HFFc6 (cell line): ENCODE measurements at regions not wholly inside any gene's neighbourhood (a gene's known extent, or its start where the extent isn't known, plus 50 kb on each side); places are given as distances from the start of the nearest gene placed in this dataset.

Experiments
- DNase-seq: peaks from one replicate; pipeline ENCODE4 v3.0.0-alpha.2; 2018
- H3K27ac Mint-ChIP-seq: 2 replicates; pipeline ENCODE4 v1.8.0; 2020; ENCODE audit warnings: mild to moderate bottlenecking, mixed read lengths
- H3K27me3 Mint-ChIP-seq: 2 replicates; pipeline ENCODE4 v1.8.0; 2021; ENCODE audit warnings: mild to moderate bottlenecking, moderate library complexity, mixed read lengths; ENCODE audit not compliant: insufficient read depth
- H3K36me3 Mint-ChIP-seq: 2 replicates; pipeline ENCODE4 v1.8.0; 2021; ENCODE audit warnings: low read depth, mixed read lengths
- H3K4me1 Mint-ChIP-seq: 2 replicates; pipeline ENCODE4 v1.8.0; 2020; ENCODE audit warnings: low read depth, mixed read lengths
- H3K4me3 Mint-ChIP-seq: 2 replicates; pipeline ENCODE4 v1.8.0; 2020; ENCODE audit warnings: mild to moderate bottlenecking, moderate library complexity, mixed read lengths
- H3K9me3 Mint-ChIP-seq: 2 replicates; pipeline ENCODE4 v1.8.0; 2020; ENCODE audit warnings: mild to moderate bottlenecking, mixed read lengths
- TF ChIP-seq, protein P1 (sequence below): fragments of 200-600 bp; sonication (generic); IDR thresholded peaks from 2 replicates; pipeline ENCODE4 v1.5.0; 2021; ENCODE audit warnings: antibody characterized with exemption, mild to moderate bottlenecking

DNA sequence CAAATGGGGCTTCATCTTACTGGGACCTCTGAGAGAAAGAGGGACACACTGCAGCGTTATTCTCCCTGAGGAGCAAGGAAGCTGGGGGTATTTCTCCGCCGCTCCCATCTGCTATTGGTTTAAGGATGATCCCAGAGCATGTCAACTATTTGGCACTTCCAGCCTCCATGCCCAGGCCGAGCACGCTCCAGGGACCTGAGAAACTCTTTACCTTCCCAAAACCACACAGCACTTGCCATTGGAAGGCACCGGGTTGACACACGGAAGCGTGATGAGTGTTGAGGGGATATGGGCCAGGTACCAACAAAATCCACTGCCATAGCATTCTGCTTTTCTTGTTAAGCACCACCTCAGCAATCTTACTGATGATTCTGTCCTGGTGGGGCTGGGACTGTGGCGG is 92.4 kb upstream of the SLC24A3 start:
- TF ChIP-seq, protein P1, sequence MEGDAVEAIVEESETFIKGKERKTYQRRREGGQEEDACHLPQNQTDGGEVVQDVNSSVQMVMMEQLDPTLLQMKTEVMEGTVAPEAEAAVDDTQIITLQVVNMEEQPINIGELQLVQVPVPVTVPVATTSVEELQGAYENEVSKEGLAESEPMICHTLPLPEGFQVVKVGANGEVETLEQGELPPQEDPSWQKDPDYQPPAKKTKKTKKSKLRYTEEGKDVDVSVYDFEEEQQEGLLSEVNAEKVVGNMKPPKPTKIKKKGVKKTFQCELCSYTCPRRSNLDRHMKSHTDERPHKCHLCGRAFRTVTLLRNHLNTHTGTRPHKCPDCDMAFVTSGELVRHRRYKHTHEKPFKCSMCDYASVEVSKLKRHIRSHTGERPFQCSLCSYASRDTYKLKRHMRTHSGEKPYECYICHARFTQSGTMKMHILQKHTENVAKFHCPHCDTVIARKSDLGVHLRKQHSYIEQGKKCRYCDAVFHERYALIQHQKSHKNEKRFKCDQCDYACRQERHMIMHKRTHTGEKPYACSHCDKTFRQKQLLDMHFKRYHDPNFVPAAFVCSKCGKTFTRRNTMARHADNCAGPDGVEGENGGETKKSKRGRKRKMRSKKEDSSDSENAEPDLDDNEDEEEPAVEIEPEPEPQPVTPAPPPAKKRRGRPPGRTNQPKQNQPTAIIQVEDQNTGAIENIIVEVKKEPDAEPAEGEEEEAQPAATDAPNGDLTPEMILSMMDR = no peak
- Mint-ChIP-seq H3K27me3 (peaks cover 2% of the 10 kb centered on the region; the same call in 1 of the 2 replicates), H3K27ac (no peak overlapping the region), H3K9me3 (peaks cover 49% of the 10 kb centered on the region), H3K36me3 (no peaks in the 10 kb centered on the region; the same call in 1 of the 2 replicates), H3K4me3 (no peak overlapping the region), H3K4me1 (no peaks in the 10 kb centered on the region)
- DNase-seq = no peak

DNA sequence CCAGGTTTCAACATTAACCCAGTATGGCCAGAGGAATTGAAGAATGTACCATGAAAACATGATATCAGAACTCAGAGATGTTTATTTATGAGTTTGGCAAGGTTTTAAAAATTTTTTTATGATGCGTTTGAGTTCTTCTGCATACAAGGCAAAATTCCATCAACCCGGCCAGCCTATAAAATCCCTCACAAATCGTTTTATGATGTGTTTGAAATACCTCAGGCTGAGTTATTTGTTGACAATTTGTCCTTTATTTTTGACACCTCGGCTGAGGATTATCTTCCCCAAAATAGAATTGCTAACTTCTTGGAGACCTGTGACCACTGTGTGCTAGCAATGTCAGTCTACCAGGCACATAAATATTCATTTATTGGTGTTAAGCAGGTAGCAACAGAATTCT is 91.9 kb upstream of the SLC24A3 start:
- no peaks in the 10 kb centered on the region for H3K4me1 Mint-ChIP-seq
- peaks cover 2% of the 10 kb centered on the region; the same call in 1 of the 2 replicates for H3K27me3 Mint-ChIP-seq
- no peak overlapping the region for H3K27ac Mint-ChIP-seq
- no peak overlapping the region for H3K4me3 Mint-ChIP-seq
- H3K36me3 Mint-ChIP-seq = no peaks in the 10 kb centered on the region; the same call in 1 of the 2 replicates
- TF ChIP-seq, protein P1 = no peak
- H3K9me3 Mint-ChIP-seq = peaks cover 43% of the 10 kb centered on the region
- DNase-seq = no peak

DNA sequence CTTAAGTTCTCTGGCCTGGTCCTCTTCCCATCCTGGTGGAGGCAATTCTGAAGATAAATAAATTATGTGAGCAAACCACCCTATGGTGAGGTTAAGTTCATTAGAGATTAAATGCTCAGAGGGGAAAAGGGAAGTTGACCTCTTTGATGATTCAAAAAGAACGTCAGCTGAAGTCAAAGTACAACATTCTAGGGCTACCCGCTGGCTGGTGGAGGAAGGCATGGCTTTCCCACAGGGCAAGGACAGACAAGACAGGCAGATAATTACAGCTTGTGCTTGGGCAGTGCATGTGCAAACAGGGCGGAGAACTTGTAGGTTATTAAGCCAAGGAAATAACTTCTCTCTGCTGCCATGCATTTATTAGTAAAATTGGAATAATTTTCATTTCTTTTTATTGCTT is 91.0 kb upstream of the SLC24A3 start:
- TF ChIP-seq, protein P1 = no peak
- peaks cover 36% of the 10 kb centered on the region for H3K9me3 Mint-ChIP-seq
- no peak for DNase-seq
- H3K27me3 Mint-ChIP-seq = peaks cover 2% of the 10 kb centered on the region; the same call in 1 of the 2 replicates
- no peaks in the 10 kb centered on the region for H3K4me1 Mint-ChIP-seq
- no peak overlapping the region for H3K27ac Mint-ChIP-seq
- no peak overlapping the region for H3K4me3 Mint-ChIP-seq
- H3K36me3 Mint-ChIP-seq = no peaks in the 10 kb centered on the region; the same call in 1 of the 2 replicates

DNA sequence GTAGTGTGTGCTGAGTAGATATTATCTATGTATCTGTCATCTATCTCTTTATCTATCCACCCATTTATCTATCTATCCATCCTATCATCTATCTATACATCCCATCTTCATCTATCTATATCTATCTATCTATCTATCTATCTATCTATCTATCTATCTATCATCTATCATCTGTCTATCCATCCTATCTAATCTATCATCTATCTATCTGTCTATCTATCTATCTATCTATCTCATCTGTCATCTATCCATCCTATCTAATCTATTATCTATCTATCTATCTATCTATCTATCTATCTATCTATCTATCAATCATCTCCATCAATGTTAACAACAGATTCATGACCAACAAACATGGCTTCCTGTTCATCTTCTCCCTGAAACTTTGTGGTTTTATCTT is 90.5 kb upstream of the SLC24A3 start:
- DNase-seq = no peak
- H3K4me3 Mint-ChIP-seq = no peak overlapping the region
- no peak overlapping the region for H3K27ac Mint-ChIP-seq
- peaks cover 34% of the 10 kb centered on the region for H3K9me3 Mint-ChIP-seq
- H3K36me3 Mint-ChIP-seq = no peaks in the 10 kb centered on the region; the same call in 1 of the 2 replicates
- TF ChIP-seq, protein P1 = no peak
- H3K27me3 Mint-ChIP-seq = peaks cover 2% of the 10 kb centered on the region; the same call in 1 of the 2 replicates
- H3K4me1 Mint-ChIP-seq = no peaks in the 10 kb centered on the region

DNA sequence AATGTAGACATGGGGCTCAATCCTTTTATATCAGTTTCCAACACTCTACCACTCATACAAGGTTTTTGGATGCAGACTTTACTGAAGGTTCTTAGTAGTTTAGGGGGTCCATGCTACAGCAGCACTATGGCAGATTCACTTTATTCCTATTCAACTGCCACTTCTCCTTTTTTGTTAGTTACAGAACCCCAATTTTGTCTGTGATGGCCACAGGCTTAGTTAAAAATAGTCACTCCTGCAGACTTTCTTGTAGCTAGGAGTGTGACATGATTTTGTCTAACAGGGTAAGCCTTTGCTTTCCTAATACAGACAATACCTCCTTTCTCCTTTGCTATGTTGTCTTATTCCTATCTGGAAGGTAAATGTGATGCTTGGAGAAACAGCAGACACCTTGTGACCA is 90.0 kb upstream of the SLC24A3 start:
- Mint-ChIP-seq H3K9me3 (peaks cover 31% of the 10 kb centered on the region), H3K4me3 (no peak overlapping the region), H3K27me3 (peaks cover 2% of the 10 kb centered on the region; the same call in 1 of the 2 replicates), H3K4me1 (no peaks in the 10 kb centered on the region), H3K27ac (no peak overlapping the region), H3K36me3 (no peaks in the 10 kb centered on the region)
- TF ChIP-seq, protein P1 = no peak
- DNase-seq = no peak

DNA sequence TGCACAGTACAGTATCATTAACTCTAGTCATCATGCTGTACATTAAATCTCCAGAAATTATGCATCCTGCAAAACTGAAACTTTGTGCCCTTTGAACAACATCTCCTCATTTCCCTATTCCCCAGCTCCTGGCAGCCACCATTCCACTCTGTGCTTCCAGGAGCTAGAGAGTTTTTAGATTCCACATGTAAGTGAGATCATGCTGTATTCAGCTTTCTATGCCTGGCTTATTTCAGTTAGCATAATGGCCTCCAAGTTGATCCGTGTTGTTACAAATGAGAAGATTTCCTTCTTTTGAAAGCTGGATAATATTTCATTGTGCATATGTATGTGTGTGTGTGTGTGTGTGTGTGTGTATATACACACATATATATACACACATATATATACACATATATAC is 86.9 kb upstream of the SLC24A3 start:
- Mint-ChIP-seq H3K36me3 (no peaks in the 10 kb centered on the region), H3K9me3 (peaks cover 35% of the 10 kb centered on the region), H3K4me1 (no peaks in the 10 kb centered on the region), H3K27ac (no peak overlapping the region), H3K27me3 (no peaks in the 10 kb centered on the region), H3K4me3 (no peak overlapping the region)
- no peak for DNase-seq
- TF ChIP-seq, protein P1 = no peak
